GM12891 (cell line): ENCODE measurements at regions not wholly inside any gene's neighbourhood (a gene's known extent, or its start where the extent isn't known, plus 50 kb on each side); places are given as distances from the start of the nearest gene placed in this dataset.

Source experiments
- DNase-seq: peaks from one replicate; pipeline ENCODE4 v3.0.0; 2011; ENCODE audit warnings: low spot score; ENCODE audit not compliant: insufficient read length
- FAIRE-seq: peaks from 2 replicates; lab custom pipeline; 2011; peaks lifted over from hg19 to GRCh38; lab: Jason Lieb, UNC
- PAX5 ChIP-seq: IDR thresholded peaks from 2 replicates; pipeline ENCODE4 v1.6.1; 2011; ENCODE audit warnings: low read length, moderate library complexity, mild to moderate bottlenecking; ENCODE audit not compliant: insufficient read depth, severe bottlenecking
- POLR2A ChIP-seq: IDR thresholded peaks from 2 replicates; pipeline ENCODE4 v1.6.1; 2011; ENCODE audit warnings: low read depth, low read length, control low read depth
- POLR2AphosphoS5 ChIP-seq: IDR thresholded peaks from 2 replicates; pipeline ENCODE4 v1.6.1; 2011; ENCODE audit warnings: low read depth, low read length, control low read depth
- POU2F2 ChIP-seq: IDR thresholded peaks from 2 replicates; pipeline ENCODE4 v1.6.1; 2011; ENCODE audit warnings: low read depth, mild to moderate bottlenecking, control low read depth, low read length, moderate library complexity
- SPI1 ChIP-seq: IDR thresholded peaks from 2 replicates; pipeline ENCODE4 v1.6.1; 2011; ENCODE audit warnings: low read depth, low read length, control low read depth
- TAF1 ChIP-seq: IDR thresholded peaks from 2 replicates; pipeline ENCODE4 v1.6.1; 2011; ENCODE audit warnings: low read depth, low read length, control low read depth

DNA sequence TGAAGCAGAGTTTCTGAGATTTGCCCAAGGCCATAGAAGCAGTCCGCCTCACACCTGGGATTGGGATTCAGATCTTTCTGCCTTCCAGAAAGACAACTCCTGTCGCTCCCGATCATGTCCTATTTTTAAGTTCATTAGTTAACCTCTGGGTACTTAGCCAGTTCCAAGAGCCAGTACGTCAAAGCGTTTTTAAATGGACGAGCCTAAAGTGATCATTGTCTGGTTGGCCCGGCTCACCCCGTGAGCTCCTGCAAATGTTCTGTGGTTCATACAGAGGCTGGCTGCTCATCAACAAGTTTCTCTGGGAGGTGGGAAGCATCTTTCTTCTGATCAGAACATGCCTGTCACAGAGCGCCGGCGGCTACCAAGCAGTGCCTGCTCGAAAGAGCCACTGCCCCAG is 554.5 kb upstream of the WWC1 start:
- no peak for FAIRE-seq
- DNase-seq: no peak
- TF ChIP-seq POLR2AphosphoS5 (no peak), POU2F2 (no peak), TAF1 (no peak), PAX5 (no peak), POLR2A (no peak), SPI1 (no peak)

- TF ChIP-seq SPI1: no peak
- no peak for TF ChIP-seq POLR2AphosphoS5
- TF ChIP-seq POLR2A: no peak
- TF ChIP-seq PAX5: no peak
- TF ChIP-seq TAF1: no peak
- no peak for TF ChIP-seq POU2F2
- DNase-seq (no peak), FAIRE-seq (no peak)
These were observed 547.6 kb upstream of the WWC1 start for GRCh38 chr5:167743695-167744464.

- DNase-seq (no peak), FAIRE-seq (no peak)
- TF ChIP-seq POLR2AphosphoS5 (no peak), SPI1 (no peak), TAF1 (no peak), POU2F2 (no peak), PAX5 (no peak), POLR2A (no peak)
These were observed 545.6 kb upstream of the WWC1 start for GRCh38 chr5:167745868-167746267.

DNA sequence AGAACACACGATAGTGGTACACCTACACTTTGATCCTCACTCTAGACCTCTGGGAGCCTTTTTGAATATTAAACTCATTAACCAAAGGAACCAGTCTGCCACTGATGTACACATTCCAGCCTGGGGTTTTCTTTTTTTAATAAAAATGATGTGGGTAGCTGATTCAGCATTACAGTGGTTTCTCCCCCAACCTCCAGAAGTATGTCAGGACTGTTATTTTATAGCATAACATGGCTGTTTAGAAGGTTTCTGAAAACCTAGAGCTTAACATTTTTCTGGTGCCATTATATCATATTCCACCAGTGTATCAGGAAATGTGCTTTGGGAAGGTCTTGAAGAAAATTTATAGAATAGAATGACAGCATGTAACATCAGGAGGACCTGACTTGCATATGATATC is 540.9 kb upstream of the WWC1 start:
- DNase-seq (no peak), FAIRE-seq (no peak)
- TF ChIP-seq TAF1 (no peak), SPI1 (no peak), POLR2A (no peak), POLR2AphosphoS5 (no peak), POU2F2 (no peak), PAX5 (no peak)

DNA sequence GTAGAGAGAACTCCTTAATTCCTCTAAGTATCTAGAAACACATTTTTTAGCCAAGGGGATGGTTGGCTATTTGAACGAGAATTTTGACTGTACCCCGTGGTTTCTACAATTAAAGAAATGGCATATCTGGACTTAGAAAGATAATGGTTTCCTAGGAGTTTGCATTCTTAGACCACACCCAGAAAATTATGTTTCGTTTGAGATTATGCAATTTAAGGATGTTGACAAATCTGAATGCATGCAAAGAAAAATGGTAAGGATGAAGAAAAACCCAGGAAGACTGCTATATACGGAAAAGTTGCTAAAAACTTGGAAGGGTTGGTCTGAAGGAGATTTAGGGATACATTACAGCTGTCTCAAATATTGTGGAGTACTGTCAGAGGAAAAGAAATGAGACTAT is 538.5 kb upstream of the WWC1 start:
- FAIRE-seq: no peak
- TF ChIP-seq SPI1 (no peak), POU2F2 (no peak), PAX5 (no peak)
- DNase-seq: no peak

DNA sequence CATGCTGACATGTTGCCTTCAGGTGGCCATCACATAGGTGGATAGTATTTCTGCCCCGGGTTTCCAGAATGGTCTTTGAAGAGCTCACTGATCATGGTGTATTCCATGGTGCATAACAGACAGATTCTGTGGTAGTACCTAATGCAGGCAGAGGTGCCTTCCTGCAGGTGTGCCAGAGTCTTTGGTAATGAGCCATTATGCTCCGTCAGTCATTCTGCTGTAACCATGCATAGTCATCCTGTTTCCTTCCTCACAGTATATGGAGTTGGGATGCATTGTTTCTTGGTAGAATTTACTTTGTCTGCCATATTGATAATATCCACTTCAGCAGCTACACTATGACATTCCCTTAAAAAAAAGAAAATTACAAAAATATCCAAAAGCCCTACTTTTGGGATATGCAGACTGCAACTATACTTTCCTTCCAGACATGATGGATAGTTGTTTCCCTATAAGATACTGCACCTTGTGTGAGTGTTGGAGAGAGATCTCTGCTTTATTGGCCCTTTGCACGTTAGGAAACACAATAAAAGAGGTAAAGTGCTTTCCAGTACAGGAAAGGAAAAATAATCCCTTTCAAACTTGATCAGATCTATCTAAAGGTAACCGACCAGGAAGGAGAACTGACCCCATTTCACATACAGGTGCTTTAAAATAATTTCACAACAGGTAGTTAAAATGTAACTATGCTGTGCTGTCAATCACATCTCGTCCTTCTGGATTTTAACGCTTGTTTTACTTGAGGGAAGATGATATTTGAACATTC is 537.5 kb upstream of the WWC1 start:
- DNase-seq (no peak), FAIRE-seq (no peak)
- TF ChIP-seq POU2F2: no peak
- TF ChIP-seq POLR2AphosphoS5: no peak
- TF ChIP-seq PAX5: no peak
- no peak for TF ChIP-seq SPI1
- no peak for TF ChIP-seq POLR2A
- no peak for TF ChIP-seq TAF1

GRCh38 chr5:167754501-167755021 is 536.9 kb upstream of the WWC1 start:
- no peak for FAIRE-seq
- DNase-seq: no peak
- TF ChIP-seq TAF1 (no peak), SPI1 (no peak), POLR2A (no peak), PAX5 (no peak)

DNA sequence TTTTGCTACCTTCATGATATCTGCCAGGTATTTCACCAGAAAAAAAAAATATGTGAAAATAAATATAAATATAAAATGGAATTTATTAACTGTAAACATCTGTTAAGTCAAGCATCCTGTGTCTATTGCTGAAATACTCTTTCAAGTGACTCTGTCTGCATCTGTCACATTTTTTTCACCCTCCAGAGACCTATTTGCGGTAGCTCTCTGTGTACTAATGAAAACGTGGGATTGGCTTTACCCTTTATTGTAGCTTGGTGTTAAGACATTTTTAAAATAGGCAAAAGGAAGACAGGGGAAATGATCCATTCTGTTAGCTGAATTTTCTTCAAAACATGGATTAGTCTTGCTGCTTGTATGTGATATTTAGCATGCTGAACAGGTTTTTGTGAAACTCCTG is 536.0 kb upstream of the WWC1 start:
- FAIRE-seq (no peak), DNase-seq (no peak)

GRCh38 chr5:167759057-167759821 is 532.2 kb upstream of the WWC1 start:
- no peak for FAIRE-seq
- no peak for DNase-seq

More for the DNA sequence above, 536.0 kb upstream of the WWC1 start:
- TF ChIP-seq PAX5 (no peak), POLR2AphosphoS5 (no peak), POU2F2 (no peak), SPI1 (no peak), TAF1 (no peak), POLR2A (no peak)

More at GRCh38 chr5:167759057-167759821, 532.2 kb upstream of the WWC1 start:
- TF ChIP-seq PAX5 (no peak), SPI1 (no peak), TAF1 (no peak), POU2F2 (no peak), POLR2A (no peak), POLR2AphosphoS5 (no peak)
